RWPE1 (cell line): ENCODE measurements at regions not wholly inside any gene's neighbourhood (a gene's known extent, or its start where the extent isn't known, plus 50 kb on each side); places are given as distances from the start of the nearest gene placed in this dataset.

Source experiments
- CTCF ChIA-PET: fragments of 350-600 bp; sonication (Branson Sonifier 250); formaldehyde crosslinking; extraction: SDS; loops from one replicate; lab custom pipeline; 2021; lab: Yijun Ruan, JAX
- POLR2A ChIA-PET: fragments of 400-600 bp; formaldehyde crosslinking; extraction: SDS; loops from one replicate; lab custom pipeline; 2020; ENCODE audit warnings: antibody characterized with exemption; ENCODE audit not compliant: low non-redundant PET; lab: Yijun Ruan, JAX
- DNase-seq: peaks from one replicate; pipeline ENCODE4 v3.0.0; 2012; ENCODE audit warnings: low spot score
- H3K27ac ChIP-seq: fragments of 450-650 bp; 2 replicates; pipeline ENCODE4 v1.5.1; 2017
- CTCF ChIP-seq: fragments of 450-650 bp; conservative IDR thresholded peaks from 2 replicates; pipeline ENCODE4 v1.5.1; 2017; ENCODE audit warnings: low read depth, mild to moderate bottlenecking

- ChIA-PET POLR2A (no interaction called here), CTCF (no interaction called here)
- DNase-seq: no peak
- no peak for TF ChIP-seq CTCF
- no peak overlapping the region for H3K27ac ChIP-seq
Measured at GRCh38 chr1:213925531-213926182, 62.1 kb upstream of the PROX1 start.

- ChIA-PET CTCF (no interaction called here), POLR2A (no interaction called here)
- no peak for TF ChIP-seq CTCF
- no peak for DNase-seq
- no peak overlapping the region for H3K27ac ChIP-seq
Measured at GRCh38 chr1:213927846-213928245, 59.9 kb upstream of the PROX1 start.

- ChIA-PET POLR2A (no interaction called here), CTCF (no interaction called here)
- H3K27ac ChIP-seq: no peak overlapping the region
- no peak for TF ChIP-seq CTCF
- DNase-seq: no peak
Measured at GRCh38 chr1:213929398-213929797, 58.4 kb upstream of the PROX1 start.

- DNase-seq: no peak
- CTCF ChIA-PET: interaction anchor here (0.6 to 0.7 kb wide), 4 partner anchors 30 to 1385 kb away, joined by 3 to 4 read pairs (median 3); no protein-coding TSS in a partner anchor
- POLR2A ChIA-PET: no interaction called here
- TF ChIP-seq CTCF: no peak
- no peak overlapping the region for H3K27ac ChIP-seq
Measured at GRCh38 chr1:213931836-213932235, 55.9 kb upstream of the PROX1 start.

- POLR2A ChIA-PET: no interaction called here
- H3K27ac ChIP-seq: no peak overlapping the region
- CTCF ChIA-PET: no interaction called here
- DNase-seq: no peak
- TF ChIP-seq CTCF: no peak
Measured at GRCh38 chr1:213933336-213933735, 54.4 kb upstream of the PROX1 start.

- H3K27ac ChIP-seq: no peak overlapping the region
- peak; percentile 14 for DNase-seq
- POLR2A ChIA-PET: no interaction called here
- CTCF ChIA-PET: no interaction called here
- no peak for TF ChIP-seq CTCF
Measured at GRCh38 chr1:213934649-213935048, 53.1 kb upstream of the PROX1 start.
